ENCODE measurements at regions not wholly inside any gene's neighbourhood (a gene's known extent, or its start where the extent isn't known, plus 50 kb on each side); places are given as distances from the start of the nearest gene placed in this dataset.

GRCh38 chr20:52578559-52578958 is 387.0 kb upstream of the ZFP64 start:
- Histone ChIP-seq H3K9me3 (ENCODE audit: low read length) (no peaks in the 10 kb centered on the region), H3K36me3 (ENCODE audit: insufficient read depth, low read length) (no peaks in the 10 kb centered on the region), H3K4me1 (ENCODE audit: insufficient read depth, low read length) (no peaks in the 10 kb centered on the region), H3K27me3 (ENCODE audit: insufficient read depth, low read length) (no peaks in the 10 kb centered on the region), H2AFZ (ENCODE audit: low read depth, low read length) (no peak overlapping the region), H3K4me3 (ENCODE audit: low read length) (no peak overlapping the region)

DNA sequence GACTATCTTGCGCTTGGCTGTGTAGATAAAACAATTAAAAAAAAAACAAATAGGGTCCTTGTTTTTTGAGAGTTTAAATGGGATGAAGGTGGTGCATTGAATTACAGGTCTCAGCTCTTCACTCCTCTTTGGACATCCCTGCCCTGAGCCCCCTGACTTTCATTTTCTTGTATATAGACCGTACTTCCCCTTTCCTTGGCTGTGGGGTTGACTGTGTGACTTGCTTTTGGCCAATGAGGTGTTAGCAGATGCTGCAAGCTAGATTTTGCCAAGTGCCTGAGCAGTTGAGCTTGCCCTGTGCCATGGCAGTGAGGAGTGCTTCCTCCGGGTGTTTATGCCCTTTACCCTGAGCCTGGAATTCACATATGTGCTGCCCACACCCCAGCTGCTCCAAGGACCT is 386.1 kb upstream of the ZFP64 start:
- Histone ChIP-seq H3K27me3 (ENCODE audit: insufficient read depth, low read length) (no peaks in the 10 kb centered on the region), H3K4me3 (ENCODE audit: low read length) (no peak overlapping the region), H3K36me3 (ENCODE audit: insufficient read depth, low read length) (no peaks in the 10 kb centered on the region), H2AFZ (ENCODE audit: low read depth, low read length) (no peak overlapping the region), H3K4me1 (ENCODE audit: insufficient read depth, low read length) (no peaks in the 10 kb centered on the region), H3K9me3 (ENCODE audit: low read length) (no peaks in the 10 kb centered on the region)

GRCh38 chr20:52572687-52573086 is 381.1 kb upstream of the ZFP64 start:
- Histone ChIP-seq H2AFZ (ENCODE audit: low read depth, low read length) (no peak overlapping the region), H3K36me3 (ENCODE audit: insufficient read depth, low read length) (no peaks in the 10 kb centered on the region), H3K4me3 (ENCODE audit: low read length) (no peak overlapping the region), H3K4me1 (ENCODE audit: insufficient read depth, low read length) (no peaks in the 10 kb centered on the region), H3K27me3 (ENCODE audit: insufficient read depth, low read length) (no peaks in the 10 kb centered on the region), H3K9me3 (ENCODE audit: low read length) (no peaks in the 10 kb centered on the region)

DNA sequence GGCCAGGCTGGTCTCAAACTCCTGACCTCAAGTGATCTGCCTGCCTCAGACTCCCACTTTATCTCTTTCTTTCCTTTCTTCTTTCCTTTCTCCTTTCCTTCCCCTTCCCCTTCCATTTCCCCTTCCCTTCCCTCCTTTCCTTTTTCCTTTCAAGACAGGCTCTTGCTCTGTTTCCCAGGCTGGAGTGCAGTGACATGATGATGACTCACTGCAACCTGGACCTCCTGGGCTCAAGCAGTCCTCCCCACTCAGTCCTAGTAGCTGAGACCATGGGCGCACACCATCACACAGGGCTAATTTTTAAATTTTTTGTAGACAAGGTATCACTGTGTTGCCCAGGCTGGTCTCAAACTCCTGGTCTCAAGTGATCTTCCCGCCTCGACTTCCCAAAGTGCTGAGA is 377.6 kb upstream of the ZFP64 start:
- Histone ChIP-seq H2AFZ (ENCODE audit: low read depth, low read length) (no peak overlapping the region), H3K4me1 (ENCODE audit: insufficient read depth, low read length) (no peaks in the 10 kb centered on the region)

GRCh38 chr20:52565614-52566013 is 374.0 kb upstream of the ZFP64 start:
- no peaks in the 10 kb centered on the region for H3K27me3 ChIP-seq (ENCODE audit: insufficient read depth, low read length)
- no peak overlapping the region for H2AFZ ChIP-seq (ENCODE audit: low read depth, low read length)
- H3K9me3 ChIP-seq (ENCODE audit: low read length) = no peaks in the 10 kb centered on the region
- no peaks in the 10 kb centered on the region for H3K36me3 ChIP-seq (ENCODE audit: insufficient read depth, low read length)
- H3K4me1 ChIP-seq (ENCODE audit: insufficient read depth, low read length) = no peaks in the 10 kb centered on the region
- no peak overlapping the region for H3K4me3 ChIP-seq (ENCODE audit: low read length)

More for the DNA sequence above, 377.6 kb upstream of the ZFP64 start:
- Histone ChIP-seq H3K36me3 (ENCODE audit: insufficient read depth, low read length) (no peaks in the 10 kb centered on the region), H3K4me3 (ENCODE audit: low read length) (no peak overlapping the region), H3K9me3 (ENCODE audit: low read length) (no peaks in the 10 kb centered on the region), H3K27me3 (ENCODE audit: insufficient read depth, low read length) (no peaks in the 10 kb centered on the region)

- Histone ChIP-seq H3K36me3 (ENCODE audit: insufficient read depth, low read length) (no peaks in the 10 kb centered on the region), H3K4me1 (ENCODE audit: insufficient read depth, low read length) (no peaks in the 10 kb centered on the region), H3K9me3 (ENCODE audit: low read length) (no peaks in the 10 kb centered on the region), H2AFZ (ENCODE audit: low read depth, low read length) (no peak overlapping the region), H3K27me3 (ENCODE audit: insufficient read depth, low read length) (no peaks in the 10 kb centered on the region), H3K4me3 (ENCODE audit: low read length) (no peak overlapping the region)
Measured at GRCh38 chr20:52564594-52564993, 373.0 kb upstream of the ZFP64 start.

DNA sequence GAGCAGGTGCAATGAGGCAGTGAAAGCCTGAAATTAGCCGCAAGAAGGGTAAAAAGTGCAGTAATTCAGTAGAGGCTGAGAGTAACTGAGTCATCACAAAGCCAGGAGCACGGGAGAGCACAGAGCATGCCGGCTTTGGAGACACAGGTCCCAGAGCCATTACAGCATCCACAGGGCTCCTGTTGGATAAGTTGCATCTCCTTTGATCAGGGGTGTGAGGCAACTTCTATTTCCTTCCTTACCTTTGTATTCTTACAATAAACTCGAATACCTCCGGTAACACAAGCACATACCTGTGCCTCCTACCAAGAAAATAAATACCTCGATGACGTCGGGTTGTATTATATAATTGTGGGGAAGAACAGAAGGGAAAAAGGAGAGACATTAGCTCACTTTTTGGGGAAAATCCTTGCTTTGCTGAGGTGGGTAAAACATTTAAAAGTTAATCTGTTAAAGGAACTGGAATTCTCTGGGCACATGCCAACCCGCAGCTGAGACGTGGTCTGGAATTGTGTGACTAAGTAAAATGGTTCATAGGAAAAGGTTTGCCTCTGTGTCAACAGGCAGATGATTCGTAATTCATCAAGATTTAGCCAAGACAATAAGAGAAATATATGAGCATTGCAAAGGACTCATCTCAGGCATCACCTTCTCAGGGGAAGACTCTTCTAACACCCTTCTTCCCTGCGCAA is 360.7 kb upstream of the ZFP64 start:
- Histone ChIP-seq H3K9me3 (ENCODE audit: low read length) (no peaks in the 10 kb centered on the region), H3K4me1 (ENCODE audit: insufficient read depth, low read length) (no peaks in the 10 kb centered on the region), H2AFZ (ENCODE audit: low read depth, low read length) (no peak overlapping the region), H3K4me3 (ENCODE audit: low read length) (no peak overlapping the region), H3K36me3 (ENCODE audit: insufficient read depth, low read length) (no peaks in the 10 kb centered on the region), H3K27me3 (ENCODE audit: insufficient read depth, low read length) (no peaks in the 10 kb centered on the region)

DNA sequence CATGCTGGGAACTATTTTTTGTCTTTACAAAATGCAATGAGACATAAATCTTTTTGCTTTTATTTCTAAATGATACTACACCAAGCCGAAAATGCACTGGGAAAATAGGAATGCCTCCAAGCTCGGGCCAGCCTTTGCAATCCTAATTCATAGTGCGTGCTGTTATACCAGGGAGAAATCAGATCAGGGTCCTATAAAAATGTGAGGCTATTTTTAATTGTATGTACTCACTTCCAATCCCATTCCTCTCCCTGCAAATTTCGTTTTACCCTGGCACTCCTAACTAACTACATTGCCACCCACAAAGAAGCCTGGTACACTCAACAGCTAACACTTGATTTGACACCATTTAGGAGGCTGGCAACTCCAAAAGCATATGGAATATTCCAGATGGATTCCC is 350.6 kb upstream of the ZFP64 start:
- H2AFZ ChIP-seq (ENCODE audit: low read depth, low read length) = no peak overlapping the region
- H3K4me1 ChIP-seq (ENCODE audit: insufficient read depth, low read length) = no peaks in the 10 kb centered on the region
- H3K4me3 ChIP-seq (ENCODE audit: low read length) = no peak overlapping the region
- no peaks in the 10 kb centered on the region for H3K36me3 ChIP-seq (ENCODE audit: insufficient read depth, low read length)
- H3K27me3 ChIP-seq (ENCODE audit: insufficient read depth, low read length) = no peaks in the 10 kb centered on the region
- H3K9me3 ChIP-seq (ENCODE audit: low read length) = peaks cover 3% of the 10 kb centered on the region

- no peak overlapping the region for H3K4me3 ChIP-seq (ENCODE audit: low read length)
- H3K27me3 ChIP-seq (ENCODE audit: insufficient read depth, low read length) = no peaks in the 10 kb centered on the region
- H3K9me3 ChIP-seq (ENCODE audit: low read length) = peaks cover 3% of the 10 kb centered on the region
- H2AFZ ChIP-seq (ENCODE audit: low read depth, low read length) = no peak overlapping the region
- no peaks in the 10 kb centered on the region for H3K36me3 ChIP-seq (ENCODE audit: insufficient read depth, low read length)
- no peaks in the 10 kb centered on the region for H3K4me1 ChIP-seq (ENCODE audit: insufficient read depth, low read length)
Measured at GRCh38 chr20:52540509-52540908, 348.9 kb upstream of the ZFP64 start.

DNA sequence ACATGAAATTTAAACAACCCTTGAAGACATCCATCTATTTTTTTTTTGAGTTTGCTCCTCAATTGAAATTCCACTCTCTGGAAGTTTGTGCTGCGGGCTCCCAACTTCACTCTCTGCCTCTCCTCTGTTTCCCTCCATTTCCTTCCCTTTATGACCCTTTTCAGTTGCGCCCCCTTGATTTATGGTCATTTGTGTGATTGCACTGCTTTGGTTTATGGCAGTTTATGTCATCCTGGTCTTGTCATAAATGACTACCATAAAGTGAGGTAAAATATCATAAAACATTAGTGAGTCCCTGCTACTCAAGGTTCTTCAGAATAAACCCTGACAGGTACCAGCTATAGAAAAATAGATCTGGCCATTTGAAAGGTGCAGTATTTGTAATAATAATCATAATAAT is 348.3 kb upstream of the ZFP64 start:
- no peak overlapping the region for H3K4me3 ChIP-seq (ENCODE audit: low read length)
- no peak overlapping the region for H2AFZ ChIP-seq (ENCODE audit: low read depth, low read length)
- H3K4me1 ChIP-seq (ENCODE audit: insufficient read depth, low read length) = no peaks in the 10 kb centered on the region
- no peaks in the 10 kb centered on the region for H3K36me3 ChIP-seq (ENCODE audit: insufficient read depth, low read length)
- H3K27me3 ChIP-seq (ENCODE audit: insufficient read depth, low read length) = no peaks in the 10 kb centered on the region
- peaks cover 3% of the 10 kb centered on the region for H3K9me3 ChIP-seq (ENCODE audit: low read length)

DNA sequence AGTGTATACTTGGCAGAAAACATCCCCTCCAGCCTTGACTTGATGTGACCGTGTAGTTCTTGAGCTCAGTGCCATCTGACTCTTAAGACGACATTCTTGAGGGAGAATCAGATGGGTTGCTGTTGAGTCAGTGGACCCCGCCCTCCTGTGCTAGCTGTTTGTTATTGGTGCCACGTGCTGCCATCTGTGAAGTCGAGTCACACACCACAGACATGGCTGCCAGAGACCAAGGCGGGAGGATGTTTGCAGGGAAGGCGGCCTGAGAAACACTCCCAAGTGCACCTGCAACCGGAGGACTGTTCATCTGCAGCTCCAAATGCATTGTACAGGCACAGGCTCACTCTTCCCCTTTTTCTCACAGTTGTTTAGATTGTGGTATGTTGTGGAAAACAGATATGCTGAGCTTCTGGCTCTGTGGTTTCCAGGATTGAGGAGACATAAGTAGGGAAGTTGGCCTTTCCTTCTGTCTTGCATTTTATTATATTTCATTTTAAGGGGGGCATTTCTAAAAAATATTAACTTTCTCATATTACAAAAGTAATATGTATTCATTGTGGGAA is 345.3 kb upstream of the ZFP64 start:
- Histone ChIP-seq H3K9me3 (ENCODE audit: low read length) (no peaks in the 10 kb centered on the region), H3K4me3 (ENCODE audit: low read length) (no peak overlapping the region), H3K36me3 (ENCODE audit: insufficient read depth, low read length) (no peaks in the 10 kb centered on the region), H3K27me3 (ENCODE audit: insufficient read depth, low read length) (no peaks in the 10 kb centered on the region), H2AFZ (ENCODE audit: low read depth, low read length) (no peak overlapping the region), H3K4me1 (ENCODE audit: insufficient read depth, low read length) (no peaks in the 10 kb centered on the region)

DNA sequence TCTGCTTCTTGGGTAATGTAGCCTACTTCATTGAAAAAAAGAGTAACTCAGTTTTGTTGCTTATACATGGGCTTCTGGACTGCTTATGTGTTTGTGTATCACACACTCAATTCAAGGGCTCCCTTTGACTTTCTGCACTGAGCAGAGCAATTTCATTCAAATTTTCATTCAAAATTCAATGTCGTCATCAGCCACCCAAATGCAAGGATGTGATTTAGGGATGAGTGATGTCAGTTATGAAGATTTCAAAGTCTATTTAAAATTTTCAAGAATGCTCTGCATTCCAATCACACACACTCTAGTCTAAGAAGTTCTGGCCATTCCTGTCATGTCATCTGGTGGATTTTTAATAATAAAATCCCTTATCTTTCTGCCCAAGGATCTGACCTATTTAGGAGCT is 344.5 kb upstream of the ZFP64 start:
- Histone ChIP-seq H3K4me3 (ENCODE audit: low read length) (no peak overlapping the region), H3K36me3 (ENCODE audit: insufficient read depth, low read length) (no peaks in the 10 kb centered on the region), H3K9me3 (ENCODE audit: low read length) (no peaks in the 10 kb centered on the region), H3K4me1 (ENCODE audit: insufficient read depth, low read length) (no peaks in the 10 kb centered on the region), H2AFZ (ENCODE audit: low read depth, low read length) (no peak overlapping the region), H3K27me3 (ENCODE audit: insufficient read depth, low read length) (no peaks in the 10 kb centered on the region)

DNA sequence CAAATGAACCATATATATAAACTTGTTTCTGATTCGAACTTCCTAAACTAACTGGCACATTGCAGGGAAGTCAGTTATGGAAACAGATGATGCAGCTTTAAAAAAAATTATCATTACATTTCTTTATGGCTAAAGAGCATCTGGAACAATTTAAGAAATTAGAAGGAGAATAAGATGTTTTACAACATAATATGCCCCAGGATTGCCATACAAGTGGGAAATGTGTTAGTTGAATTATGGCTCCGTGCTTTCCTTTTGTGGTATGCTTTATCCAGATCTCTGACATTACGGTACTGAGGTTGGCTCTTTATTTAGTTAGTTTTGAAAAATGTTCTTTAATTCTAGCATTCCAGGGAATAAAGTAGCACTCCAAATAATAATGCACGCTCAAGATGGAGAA is 343.0 kb upstream of the ZFP64 start:
- H3K27me3 ChIP-seq (ENCODE audit: insufficient read depth, low read length) = no peaks in the 10 kb centered on the region
- no peaks in the 10 kb centered on the region for H3K9me3 ChIP-seq (ENCODE audit: low read length)
- no peak overlapping the region for H2AFZ ChIP-seq (ENCODE audit: low read depth, low read length)
- no peaks in the 10 kb centered on the region for H3K36me3 ChIP-seq (ENCODE audit: insufficient read depth, low read length)
- no peak overlapping the region for H3K4me3 ChIP-seq (ENCODE audit: low read length)
- H3K4me1 ChIP-seq (ENCODE audit: insufficient read depth, low read length) = no peaks in the 10 kb centered on the region

DNA sequence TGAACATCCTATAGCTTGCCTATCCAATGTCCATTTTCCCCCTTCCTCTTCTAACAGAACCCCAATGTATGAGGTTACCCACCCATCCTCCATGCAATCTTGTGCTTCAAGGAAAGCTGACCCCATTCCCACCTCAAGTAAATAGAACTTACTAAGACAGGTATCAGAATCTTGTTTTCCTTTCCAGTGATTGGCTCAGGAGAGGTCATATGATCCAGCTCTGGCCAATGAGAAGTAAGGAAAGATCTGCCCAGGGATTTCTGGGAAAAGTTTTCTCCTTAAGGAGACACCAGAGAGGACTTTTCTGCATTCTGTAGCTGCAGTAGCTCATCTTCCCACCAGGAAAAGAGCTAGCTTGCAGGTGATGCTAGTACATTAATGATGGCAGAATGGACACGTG is 341.8 kb upstream of the ZFP64 start:
- Histone ChIP-seq H3K27me3 (ENCODE audit: insufficient read depth, low read length) (no peaks in the 10 kb centered on the region), H2AFZ (ENCODE audit: low read depth, low read length) (no peak overlapping the region), H3K36me3 (ENCODE audit: insufficient read depth, low read length) (no peaks in the 10 kb centered on the region), H3K4me3 (ENCODE audit: low read length) (no peak overlapping the region), H3K9me3 (ENCODE audit: low read length) (no peaks in the 10 kb centered on the region), H3K4me1 (ENCODE audit: insufficient read depth, low read length) (no peaks in the 10 kb centered on the region)
